Lower leg skin (tissue), 4 donors: ENCODE measurements at regions not wholly inside any gene's neighbourhood (a gene's known extent, or its start where the extent isn't known, plus 50 kb on each side); places are given as distances from the start of the nearest gene placed in this dataset.
"Not testable (repeated sequence)": the region's sequence is repeated elsewhere in the genome, so short reads cannot be mapped to it uniquely, and the experiment has no call there.

ENCODE experiments used
- DNase-seq, 2 donors: peaks; one replicate each; pipeline ENCODE4 v3.0.0-alpha.2; 2019; ENCODE audit warnings: low spot score in 2 of 2
- H3K4me3 ChIP-seq: fragments of 200-600 bp; sonication (generic); 2 replicates; pipeline ENCODE4 v1.5.1; 2017; ENCODE audit warnings: mild to moderate bottlenecking, low read depth; ENCODE audit not compliant: poor library complexity, severe bottlenecking
- CTCF ChIP-seq, 3 donors: fragments of 450-650 bp; IDR thresholded peaks; one replicate each; pipeline ENCODE4 v1.5.1; 2016; ENCODE audit warnings: antibody characterized with exemption in 3 of 3, mild to moderate bottlenecking in 3 of 3, moderate library complexity in 2 of 3
- POLR2A ChIP-seq, 2 donors: fragments of 450-650 bp; IDR thresholded peaks; one replicate each; pipeline ENCODE4 v1.6.1; 2016 to 2017; ENCODE audit warnings: antibody characterized with exemption in 2 of 2, mild to moderate bottlenecking in 1 of 2, moderate library complexity in 1 of 2
- WGBS, 2 donors: methylation state at CpG; one replicate each; pipeline ENCODE4 v1.1.5; 2018; 5-methylcytosine and 5-hydroxymethylcytosine counted together
- intact Hi-C: fragments of 100-400 bp; cut with DNase I; formaldehyde crosslinking; loops from one replicate; pipeline ENCODE4 v1.15.0; 2023; ENCODE audit warnings: low total_unique reads

GRCh38 chrX:109902665-109903064, 100.2 kb upstream of the TMEM164 start:
- H3K4me3 ChIP-seq, result no peak overlapping the region
- 48 to 51% methylated on average over 4 of the region's 4 CpGs for WGBS, 2 donors
- TF ChIP-seq CTCF (IDR thresholded peaks at IDR 0.05) (no peak), POLR2A (IDR thresholded peaks at IDR 0.05) (no peak)
- DNase-seq, result no peak
- intact Hi-C loops, result no loop called here

- 15 to 41% methylated on average over 1 of the region's 1 CpG for WGBS, 2 donors
- intact Hi-C loops, result no loop called here
- H3K4me3 ChIP-seq, result no peak overlapping the region
- TF ChIP-seq CTCF (IDR thresholded peaks at IDR 0.05) (no peak), POLR2A (IDR thresholded peaks at IDR 0.05) (no peak)
- no peak for DNase-seq
Measured at GRCh38 chrX:109911046-109911445, 91.9 kb upstream of the TMEM164 start.

- intact Hi-C loops, H3K4me3 ChIP-seq, DNase-seq: not testable (repeated sequence)
- WGBS, 2 donors, result 64 to 93% methylated on average over 2 of the region's 2 CpGs
Measured at GRCh38 chrX:109912993-109913392, 89.9 kb upstream of the TMEM164 start.

GRCh38 chrX:109914114-109914849, 88.6 kb upstream of the TMEM164 start:
- 82 to 83% methylated on average over 8 of the region's 8 CpGs for WGBS, 2 donors
- intact Hi-C loops, result no loop called here
- TF ChIP-seq POLR2A (IDR thresholded peaks at IDR 0.05), result no peak

GRCh38 chrX:109918753-109919152, 84.2 kb upstream of the TMEM164 start:
- intact Hi-C loops, result no loop called here
- TF ChIP-seq POLR2A (IDR thresholded peaks at IDR 0.05), result no peak
- no peak for TF ChIP-seq CTCF (IDR thresholded peaks at IDR 0.05)
- DNase-seq, result no peak
- 65 to 88% methylated on average over 1 of the region's 1 CpG for WGBS, 2 donors
- no peak overlapping the region for H3K4me3 ChIP-seq

More at GRCh38 chrX:109914114-109914849, 88.6 kb upstream of the TMEM164 start:
- H3K4me3 ChIP-seq, result no peak overlapping the region
- no peak for DNase-seq

- intact Hi-C loops, result loop anchor here (10.0 kb wide), 1 partner anchor 64 kb away; no protein-coding TSS in a partner anchor
- TF ChIP-seq POLR2A (IDR thresholded peaks at IDR 0.05) (no peak), CTCF (IDR thresholded peaks at IDR 0.05) (no peak)
- WGBS, 2 donors, result 70 to 83% methylated on average over 4 of the region's 4 CpGs
- no peak overlapping the region for H3K4me3 ChIP-seq
- DNase-seq, result no peak
Measured at GRCh38 chrX:109920325-109920724, 82.6 kb upstream of the TMEM164 start.

GRCh38 chrX:109920868-109921267, 82.0 kb upstream of the TMEM164 start:
- WGBS, 2 donors, result 69 to 85% methylated on average over 2 of the region's 2 CpGs
- intact Hi-C loops, result loop anchor here (10.0 kb wide), 1 partner anchor 64 kb away; no protein-coding TSS in a partner anchor
- no peak overlapping the region for H3K4me3 ChIP-seq
- TF ChIP-seq CTCF (IDR thresholded peaks at IDR 0.05), result no peak
- TF ChIP-seq POLR2A (IDR thresholded peaks at IDR 0.05), result no peak
- no peak for DNase-seq
